Retinal pigment epithelial cell (primary cell): ENCODE measurements at regions not wholly inside any gene's neighbourhood (a gene's known extent, or its start where the extent isn't known, plus 50 kb on each side); places are given as distances from the start of the nearest gene placed in this dataset.

Experiments used
- DNase-seq: peaks from one replicate; pipeline ENCODE4 v3.0.0-alpha.2; 2010; ENCODE audit warnings: low read depth
- H3K4me3 ChIP-seq: 2 replicates; pipeline ENCODE4 v1.5.1; 2011; ENCODE audit warnings: mild to moderate bottlenecking, low read length, control low read depth, moderate library complexity
- CTCF ChIP-seq: conservative IDR thresholded peaks from 2 replicates; pipeline ENCODE4 v1.5.1; 2011; ENCODE audit warnings: low read depth, low read length, control low read depth, inconsistent platforms

DNA sequence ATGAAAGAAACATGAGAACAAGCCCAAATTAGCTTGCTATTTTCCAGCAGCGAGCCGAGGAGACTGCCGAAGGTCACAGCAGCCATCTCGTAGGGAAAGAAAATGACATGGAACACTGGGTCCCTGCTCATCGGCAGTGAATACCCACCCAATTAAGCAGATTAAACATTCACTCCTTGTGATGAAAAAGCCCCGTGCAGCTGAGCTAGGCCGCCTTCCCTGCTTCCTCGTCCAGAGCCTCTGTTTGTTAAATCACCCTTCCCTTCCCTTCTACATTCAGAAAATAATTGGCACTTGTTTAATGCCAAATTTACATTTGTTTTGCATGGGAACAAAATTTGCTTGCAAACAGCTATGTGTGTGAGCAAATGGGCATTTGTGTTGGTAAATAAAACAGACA, 342.5 kb downstream of the RMST start:
- DNase-seq, result no peak
- no peak overlapping the region for H3K4me3 ChIP-seq
- TF ChIP-seq CTCF, result no peak

DNA sequence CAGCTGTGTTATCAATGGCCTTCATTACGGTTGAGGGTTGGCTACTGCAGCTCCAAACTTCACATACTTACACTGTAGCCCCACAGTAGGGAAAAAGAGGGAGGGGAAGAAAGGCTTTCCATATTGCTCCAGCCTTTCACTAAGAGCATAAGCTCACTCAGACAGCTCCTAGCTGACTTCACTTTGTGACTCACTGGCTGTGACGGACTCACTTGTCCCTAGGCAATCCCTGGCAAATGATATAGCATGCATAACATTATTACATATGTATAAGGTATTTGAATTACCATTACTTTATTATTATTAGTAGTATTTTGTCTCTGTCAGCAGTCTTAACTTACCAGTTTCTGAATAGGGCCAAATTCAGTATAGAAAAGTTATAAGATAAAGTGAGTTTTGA, 350.7 kb downstream of the RMST start:
- no peak overlapping the region for H3K4me3 ChIP-seq
- DNase-seq, result no peak
- no peak for TF ChIP-seq CTCF

DNA sequence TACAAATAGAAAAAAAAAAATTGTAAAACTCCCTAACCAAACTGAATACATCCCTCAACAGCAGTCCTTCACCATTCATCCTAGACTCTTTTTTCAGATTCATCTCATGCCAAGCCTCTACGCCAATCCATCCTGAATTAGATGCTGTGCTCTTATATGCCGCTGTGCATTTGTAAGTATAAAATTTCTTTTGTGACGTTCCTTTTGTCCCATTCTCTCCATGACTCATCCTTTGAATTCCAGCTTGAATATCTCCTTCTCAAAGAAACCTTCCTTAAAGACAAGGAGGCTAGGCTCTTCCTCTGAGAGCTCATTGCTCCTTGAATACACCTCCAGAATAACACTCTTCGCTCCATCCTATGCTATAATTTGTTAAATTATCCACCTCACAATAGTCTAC, 359.2 kb downstream of the RMST start:
- no peak overlapping the region for H3K4me3 ChIP-seq
- no peak for DNase-seq
- no peak for TF ChIP-seq CTCF

- no peak for DNase-seq
- no peak for TF ChIP-seq CTCF
- H3K4me3 ChIP-seq, result no peak overlapping the region
Observed at GRCh38 chr12:97835541-97835940, 372.9 kb downstream of the RMST start.

DNA sequence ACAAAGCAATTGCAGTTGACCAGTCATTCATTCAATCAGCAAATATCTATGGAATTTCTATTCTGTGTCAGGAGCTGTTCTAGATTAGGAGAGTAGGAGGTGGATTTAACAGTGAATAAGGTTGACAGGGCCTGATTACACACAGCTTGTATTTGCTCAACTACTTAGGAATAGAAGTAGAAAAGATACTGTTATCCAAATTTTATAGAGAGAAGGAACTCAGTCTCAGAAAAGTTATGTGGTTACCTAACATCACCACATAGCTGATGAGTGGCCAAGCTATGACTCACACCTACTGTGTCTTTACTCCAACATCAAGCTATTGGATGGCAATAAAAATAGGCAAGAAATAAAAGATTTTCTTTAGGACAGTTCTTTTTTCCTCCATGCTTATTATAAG, 374.8 kb downstream of the RMST start:
- H3K4me3 ChIP-seq, result no peak overlapping the region
- no peak for TF ChIP-seq CTCF
- peak; percentile 55 for DNase-seq

DNA sequence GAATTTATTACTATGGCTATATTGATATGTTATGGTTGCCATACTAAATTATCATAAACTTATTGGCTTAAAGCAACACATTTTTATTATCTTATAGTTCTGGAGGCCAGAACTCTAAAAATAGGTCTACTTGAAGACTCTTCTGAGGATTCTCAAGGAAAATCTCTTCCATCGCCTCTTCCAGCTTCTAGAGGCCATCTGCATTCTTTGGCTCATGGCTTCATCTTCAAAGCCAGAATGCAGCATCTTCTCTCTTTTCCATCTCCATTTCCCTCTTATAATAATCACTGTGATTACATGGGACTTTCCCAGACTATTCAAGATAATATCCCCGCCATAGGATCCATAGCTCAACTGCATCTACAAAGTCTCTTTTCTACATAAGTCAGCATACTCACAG, 385.4 kb downstream of the RMST start:
- no peak overlapping the region for H3K4me3 ChIP-seq
- no peak for DNase-seq
- TF ChIP-seq CTCF, result no peak

GRCh38 chr12:97854477-97854876, 391.9 kb downstream of the RMST start:
- DNase-seq, result no peak
- no peak for TF ChIP-seq CTCF

More at GRCh38 chr12:97854477-97854876, 391.9 kb downstream of the RMST start:
- no peak overlapping the region for H3K4me3 ChIP-seq
